ENCODE measurements at regions not wholly inside any gene's neighbourhood (a gene's known extent, or its start where the extent isn't known, plus 50 kb on each side); places are given as distances from the start of the nearest gene placed in this dataset.

DNA sequence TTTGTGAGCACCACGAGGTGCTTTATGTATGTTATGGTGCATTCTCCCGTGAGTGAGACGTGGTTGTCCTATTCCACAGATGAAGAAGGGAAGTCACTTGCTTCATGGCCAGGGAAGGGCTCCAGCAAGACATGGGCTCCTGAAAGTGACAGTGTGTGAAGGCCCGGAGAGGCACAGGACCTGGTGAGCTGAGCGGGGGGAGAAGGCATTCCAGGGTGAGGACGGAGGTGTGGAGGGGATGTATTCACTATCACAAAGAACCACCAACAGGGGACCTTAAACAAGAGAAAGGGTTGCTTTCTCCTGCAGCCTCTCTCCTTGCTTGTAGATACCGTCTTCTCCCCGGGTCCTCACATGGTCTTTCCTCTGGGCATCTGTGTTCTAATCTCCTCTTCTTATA, 139.1 kb downstream of the FBLN2 start:
- H3K27ac Mint-ChIP-seq, result no peak overlapping the region; a peak in 2 of 7 replicates
- H3K4me2 ChIP-seq (ENCODE audit: insufficient read depth, insufficient read length, low read length), result no peak overlapping the region
- H3T11ph ChIP-seq (ENCODE audit: low read length), result no peak overlapping the region

More for the DNA sequence above, 139.1 kb downstream of the FBLN2 start:
- no CpG with 5 or more reads among the region's 8 CpGs for WGBS (ENCODE audit: extremely low coverage, insufficient read length, low lambda C conversion rate)
- Mint-ChIP-seq H3K4me3 (no peak overlapping the region), H3K9me3 (no peaks in the 10 kb centered on the region; a peak in 1 of 5 replicates), H3K27me3 (ENCODE audit: low read depth) (peaks cover 8% of the 10 kb centered on the region), H3K36me3 (ENCODE audit: insufficient read depth in 1 of 3, low read depth in 3 of 3) (no peaks in the 10 kb centered on the region), H3K4me1 (peaks cover 20 to 26% of the 10 kb centered on the region in 2 experiments)
- H2AK5ac ChIP-seq (ENCODE audit: insufficient read length, low read length), result no peak overlapping the region
- TF ChIP-seq, protein P1, sequence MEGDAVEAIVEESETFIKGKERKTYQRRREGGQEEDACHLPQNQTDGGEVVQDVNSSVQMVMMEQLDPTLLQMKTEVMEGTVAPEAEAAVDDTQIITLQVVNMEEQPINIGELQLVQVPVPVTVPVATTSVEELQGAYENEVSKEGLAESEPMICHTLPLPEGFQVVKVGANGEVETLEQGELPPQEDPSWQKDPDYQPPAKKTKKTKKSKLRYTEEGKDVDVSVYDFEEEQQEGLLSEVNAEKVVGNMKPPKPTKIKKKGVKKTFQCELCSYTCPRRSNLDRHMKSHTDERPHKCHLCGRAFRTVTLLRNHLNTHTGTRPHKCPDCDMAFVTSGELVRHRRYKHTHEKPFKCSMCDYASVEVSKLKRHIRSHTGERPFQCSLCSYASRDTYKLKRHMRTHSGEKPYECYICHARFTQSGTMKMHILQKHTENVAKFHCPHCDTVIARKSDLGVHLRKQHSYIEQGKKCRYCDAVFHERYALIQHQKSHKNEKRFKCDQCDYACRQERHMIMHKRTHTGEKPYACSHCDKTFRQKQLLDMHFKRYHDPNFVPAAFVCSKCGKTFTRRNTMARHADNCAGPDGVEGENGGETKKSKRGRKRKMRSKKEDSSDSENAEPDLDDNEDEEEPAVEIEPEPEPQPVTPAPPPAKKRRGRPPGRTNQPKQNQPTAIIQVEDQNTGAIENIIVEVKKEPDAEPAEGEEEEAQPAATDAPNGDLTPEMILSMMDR (conservative IDR thresholded peaks at IDR 0.05), result no peak
- DNase-seq, result no peak
- H3K4me1 ChIP-seq (ENCODE audit: insufficient read depth, low read length), result no peaks in the 10 kb centered on the region
- H3K9ac ChIP-seq (ENCODE audit: extremely low read depth, insufficient read length, low read length), result no peak overlapping the region
- no peak overlapping the region for H4K5ac ChIP-seq (ENCODE audit: insufficient read length, low read depth, low read length)
- no peak overlapping the region for H3K56ac ChIP-seq (ENCODE audit: insufficient read length, low read depth, low read length)
- no peaks in the 10 kb centered on the region for H3K79me1 ChIP-seq (ENCODE audit: insufficient read depth, low read depth, low read length, poor library complexity, severe bottlenecking)
- no peaks in the 10 kb centered on the region for H3K79me2 ChIP-seq (ENCODE audit: insufficient read depth, low read length)
- no peaks in the 10 kb centered on the region for H3K9me3 ChIP-seq (ENCODE audit: control insufficient read depth, low read depth, low read length)
- no peak overlapping the region for H2AFZ ChIP-seq (ENCODE audit: low read length)
- H4K8ac ChIP-seq (replicated peaks; ENCODE audit: insufficient read length, low read depth, low read length), result no peak overlapping the region
- H3K18ac ChIP-seq (ENCODE audit: insufficient read length, low read depth, low read length), result no peak overlapping the region
- H2BK15ac ChIP-seq (ENCODE audit: low read depth, low read length), result no peak overlapping the region
- no peak overlapping the region for H3K4ac ChIP-seq (ENCODE audit: low read depth, low read length)
- no peak overlapping the region for H3K27ac ChIP-seq (ENCODE audit: insufficient read length, low read depth, low read length)
- no peak overlapping the region for H4K91ac ChIP-seq (ENCODE audit: insufficient read length, low read depth, low read length)
- H3K23ac ChIP-seq (ENCODE audit: insufficient read length, low read depth, low read length), result no peak overlapping the region
- H2BK12ac ChIP-seq (ENCODE audit: insufficient read length, low read depth, low read length), result no peak overlapping the region
- H3K14ac ChIP-seq (ENCODE audit: insufficient read depth, low read length), result no peak overlapping the region
- H4K20me1 ChIP-seq (ENCODE audit: control insufficient read depth, insufficient read depth, insufficient read length), result no peaks in the 10 kb centered on the region
- H3K27me3 ChIP-seq (ENCODE audit: insufficient read depth, low read length), result no peaks in the 10 kb centered on the region
- no peak overlapping the region for H2BK20ac ChIP-seq (ENCODE audit: low read depth, low read length, poor library complexity, severe bottlenecking)
- H2BK5ac ChIP-seq (ENCODE audit: insufficient read length, low read length), result no peak overlapping the region
- H3K23me2 ChIP-seq (ENCODE audit: insufficient read length, low read depth, low read length, poor library complexity, severe bottlenecking), result no peaks in the 10 kb centered on the region
- H2BK120ac ChIP-seq (ENCODE audit: low read depth, low read length, poor library complexity, severe bottlenecking), result no peak overlapping the region

All from H9 (cell line).